Upper lobe of left lung (tissue), 6 donors: ENCODE measurements at regions not wholly inside any gene's neighbourhood (a gene's known extent, or its start where the extent isn't known, plus 50 kb on each side); places are given as distances from the start of the nearest gene placed in this dataset.
A peak's percentile ranks its signal among the peaks of the same experiment; 100 is the strongest.

Source experiments
- ATAC-seq, 2 donors: fragments of 200-7000 bp; cut with Tn5 transposase; one replicate each; pipeline ENCODE4 v1.9.1; 2022; ENCODE audit warnings: mild to moderate bottlenecking in 2 of 2, moderate library complexity in 2 of 2; ENCODE audit not compliant: low FRiP score in 2 of 2
- DNase-seq, 2 donors: peaks; one replicate each; pipeline ENCODE4 v3.0.0-alpha.2; 2019 to 2020
- H3K27ac ChIP-seq, 4 donors: fragments of 200-600 bp; sonication (generic); one replicate each; pipeline ENCODE4 v1.5.1; 2016 to 2019
- H3K27me3 ChIP-seq, 4 donors: fragments of 200-600 bp; sonication (generic); one replicate each; pipeline ENCODE4 v1.5.1; 2017 to 2019
- H3K36me3 ChIP-seq, 4 donors: fragments of 200-600 bp; sonication (generic); one replicate each; pipeline ENCODE4 v1.5.1; 2016 to 2019
- H3K4me1 ChIP-seq, 4 donors: fragments of 200-600 bp; sonication (generic); one replicate each; pipeline ENCODE4 v1.5.1; 2018 to 2019
- H3K4me3 ChIP-seq, 4 donors: fragments of 200-600 bp; sonication (generic); one replicate each; pipeline ENCODE4 v1.5.1; 2017 to 2019; ENCODE audit warnings: mild to moderate bottlenecking in 2 of 4, moderate library complexity in 1 of 4
- H3K9me3 ChIP-seq, 4 donors: fragments of 200-600 bp; sonication (generic); one replicate each; pipeline ENCODE4 v1.5.1; 2018 to 2019
- CTCF ChIP-seq, 6 experiments: fragments of 450-650 bp in 4 of 6; fragments of 200-600 bp in 2 of 6; sonication (generic) in 2 of 6; IDR thresholded peaks; one replicate each; pipeline ENCODE4 v1.5.1; 2016 to 2019; ENCODE audit warnings: antibody characterized with exemption in 6 of 6
- EP300 ChIP-seq, 4 donors: sonication (generic); formaldehyde crosslinking; IDR thresholded peaks; one replicate each; pipeline ENCODE4 v1.5.1; 2017; ENCODE audit warnings: antibody characterized with exemption in 4 of 4, control low read depth in 2 of 4
- POLR2A ChIP-seq, 4 donors: fragments of 450-650 bp; IDR thresholded peaks; one replicate each; pipeline ENCODE4 v1.5.1; 2016 to 2017; ENCODE audit warnings: antibody characterized with exemption in 4 of 4, mild to moderate bottlenecking in 2 of 4
- POLR2AphosphoS5 ChIP-seq, 2 donors: sonication (generic); formaldehyde crosslinking; IDR thresholded peaks; one replicate each; pipeline ENCODE4 v1.5.1; 2017; ENCODE audit warnings: antibody characterized with exemption in 2 of 2
- WGBS, 2 donors: methylation state at CpG; one replicate each; pipeline ENCODE4 v1.1.5; 2017 to 2018; 5-methylcytosine and 5-hydroxymethylcytosine counted together
- donor health status: DM: no; HTN: no; CAD: no; lungs with moderate emphysema.
- donor health status: DM: no; HTN: yes; CAD: no; lungs with severe emphysema.

GRCh38 chr5:8870349-8870958 lies 675.4 kb downstream of the SEMA5A start:
- 85 to 86% methylated on average over 19 to 20 of the region's 20 CpGs for WGBS, 2 donors
- Histone ChIP-seq H3K36me3 (no peaks in the 10 kb centered on the region), H3K27ac (no peak overlapping the region), H3K4me3 (no peak overlapping the region), H3K9me3 (no peaks in the 10 kb centered on the region), H3K27me3 (no peaks in the 10 kb centered on the region), H3K4me1 (no peaks in the 10 kb centered on the region)
- no peak for TF ChIP-seq EP300 (IDR thresholded peaks at IDR 0.05)
- no peak for TF ChIP-seq POLR2A (IDR thresholded peaks at IDR 0.05)
- TF ChIP-seq CTCF (IDR thresholded peaks at IDR 0.05), result no peak
- TF ChIP-seq POLR2AphosphoS5 (IDR thresholded peaks at IDR 0.05), result no peak
- ATAC-seq (no peak), DNase-seq (peak in 1 of 2 donors; percentile 24)

- 64 to 71% methylated on average over 7 of the region's 7 CpGs for WGBS, 2 donors
- DNase-seq (no peak), ATAC-seq (no peak)
- Histone ChIP-seq H3K4me1 (no peaks in the 10 kb centered on the region), H3K4me3 (no peak overlapping the region), H3K27ac (no peak overlapping the region), H3K27me3 (no peaks in the 10 kb centered on the region), H3K36me3 (no peaks in the 10 kb centered on the region), H3K9me3 (no peaks in the 10 kb centered on the region)
- TF ChIP-seq EP300 (IDR thresholded peaks at IDR 0.05) (no peak), POLR2AphosphoS5 (IDR thresholded peaks at IDR 0.05) (no peak), CTCF (IDR thresholded peaks at IDR 0.05) (no peak), POLR2A (IDR thresholded peaks at IDR 0.05) (no peak)
Observed at GRCh38 chr5:8870959-8871355, 674.9 kb downstream of the SEMA5A start.

- DNase-seq, result no peak
- Histone ChIP-seq H3K27me3 (no peaks in the 10 kb centered on the region), H3K36me3 (no peaks in the 10 kb centered on the region), H3K27ac (no peak overlapping the region), H3K4me3 (no peak overlapping the region), H3K9me3 (no peaks in the 10 kb centered on the region), H3K4me1 (no peaks in the 10 kb centered on the region)
- TF ChIP-seq EP300 (IDR thresholded peaks at IDR 0.05), result no peak
- TF ChIP-seq POLR2AphosphoS5 (IDR thresholded peaks at IDR 0.05), result no peak
- no peak for TF ChIP-seq POLR2A (IDR thresholded peaks at IDR 0.05)
- TF ChIP-seq CTCF (IDR thresholded peaks at IDR 0.05), result no peak
- no peak for ATAC-seq
- 67 to 76% methylated on average over 2 of the region's 2 CpGs for WGBS, 2 donors
Observed at GRCh38 chr5:8871446-8871845, 674.4 kb downstream of the SEMA5A start.

- TF ChIP-seq CTCF (IDR thresholded peaks at IDR 0.05), result no peak
- TF ChIP-seq POLR2AphosphoS5 (IDR thresholded peaks at IDR 0.05), result no peak
- no peak for TF ChIP-seq EP300 (IDR thresholded peaks at IDR 0.05)
- no peak for TF ChIP-seq POLR2A (IDR thresholded peaks at IDR 0.05)
- Histone ChIP-seq H3K27ac (no peak overlapping the region), H3K9me3 (no peaks in the 10 kb centered on the region), H3K27me3 (no peaks in the 10 kb centered on the region), H3K4me1 (no peaks in the 10 kb centered on the region), H3K36me3 (no peaks in the 10 kb centered on the region), H3K4me3 (no peak overlapping the region)
- 36 to 60% methylated on average over 2 of the region's 2 CpGs for WGBS, 2 donors
- ATAC-seq (no peak), DNase-seq (no peak)
Observed at GRCh38 chr5:8875722-8876121, 670.2 kb downstream of the SEMA5A start.

- no peaks in the 10 kb centered on the region for H3K36me3 ChIP-seq
- H3K27me3 ChIP-seq, result no peaks in the 10 kb centered on the region
- no peak overlapping the region for H3K27ac ChIP-seq
- 97 to 99% methylated on average over 3 of the region's 3 CpGs for WGBS, 2 donors
- no peak for DNase-seq
- no peak overlapping the region for H3K4me3 ChIP-seq
- no peak for ATAC-seq
- TF ChIP-seq POLR2AphosphoS5 (IDR thresholded peaks at IDR 0.05), result no peak
- no peak for TF ChIP-seq POLR2A (IDR thresholded peaks at IDR 0.05)
- TF ChIP-seq EP300 (IDR thresholded peaks at IDR 0.05), result no peak
- TF ChIP-seq CTCF (IDR thresholded peaks at IDR 0.05), result no peak
- no peaks in the 10 kb centered on the region for H3K4me1 ChIP-seq
- H3K9me3 ChIP-seq, result no peaks in the 10 kb centered on the region
Observed at GRCh38 chr5:8879248-8879647, 666.6 kb downstream of the SEMA5A start.
